ENCODE measurements at regions not wholly inside any gene's neighbourhood (a gene's known extent, or its start where the extent isn't known, plus 50 kb on each side); places are given as distances from the start of the nearest gene placed in this dataset.

- no peak for TF ChIP-seq CTCF (optimal IDR thresholded peaks at IDR 0.05 in 1 of 3, IDR thresholded peaks at IDR 0.05 in 1 of 3, conservative IDR thresholded peaks at IDR 0.05 in 1 of 3; ENCODE audit: extremely low read depth in 1 of 3, insufficient read depth in 2 of 3, low read length in 3 of 3)
- no peak for TF ChIP-seq EZH2 (IDR thresholded peaks at IDR 0.05; ENCODE audit: low read length)
Observed at GRCh38 chr2:160753331-160753654, 259.7 kb upstream of the RBMS1 start.

Data from keratinocyte (primary cell).